GM12878 (cell line): ENCODE measurements at regions not wholly inside any gene's neighbourhood (a gene's known extent, or its start where the extent isn't known, plus 50 kb on each side); places are given as distances from the start of the nearest gene placed in this dataset.

Source experiments
- ATAC-seq: fragments of 200-7000 bp; cut with Tn5 transposase; 3 replicates; pipeline ENCODE4 v1.9.1; 2020; ENCODE audit warnings: mild to moderate bottlenecking, moderate library complexity
- BruUV-seq: library from RNA; stranded (reverse); fragments of 400-500 nt; replicated peaks from 2 replicates; lab custom pipeline; 2021; lab: Mats Ljungman, UMichigan
- CTCF ChIA-PET: fragments of 300-600 bp; sonication (Branson Sonifier 250); formaldehyde crosslinking; extraction: SDS; loops from one replicate; lab custom pipeline; 2021; ENCODE audit warnings: inconsistent platforms; lab: Yijun Ruan, JAX
- POLR2A ChIA-PET: fragments of 350-600 bp; formaldehyde crosslinking; extraction: SDS; loops from one replicate; lab custom pipeline; 2021; ENCODE audit warnings: inconsistent platforms; lab: Charles Lee
- RAD21 ChIA-PET: fragments of 300-600 bp; sonication (Branson Sonifier 250); formaldehyde crosslinking; loops from one replicate; lab custom pipeline; 2023; ENCODE audit warnings: antibody characterized with exemption; ENCODE audit not compliant: unreplicated experiment; lab: Charles Lee
- SMC1A ChIA-PET: fragments of 300-600 bp; sonication (Branson Sonifier 250); formaldehyde crosslinking; loops from one replicate; lab custom pipeline; 2023; ENCODE audit not compliant: unreplicated experiment, uncharacterized antibody; lab: Charles Lee
- DNase-seq: peaks from one replicate; pipeline ENCODE4 v3.0.0-alpha.2; 2011; ENCODE audit warnings: low read depth, low spot score
- FAIRE-seq: peaks from 3 replicates; lab custom pipeline; 2011; peaks lifted over from hg19 to GRCh38; lab: Jason Lieb, UNC
- H2AFZ ChIP-seq: 2 replicates; pipeline ENCODE4 v1.6.0; 2011; ENCODE audit warnings: low read depth, low read length, control low read depth; ENCODE audit not compliant: control insufficient read depth
- H3K27ac ChIP-seq: 2 replicates; pipeline ENCODE4 v1.5.1; 2011; ENCODE audit warnings: control low read depth; ENCODE audit not compliant: control insufficient read depth, insufficient read depth
- H3K27me3 ChIP-seq, 2 experiments: replicated peaks in 1 of 2; 2 replicates each; pipeline versions ENCODE4 v1.6.0 to v1.6.1; 2011; ENCODE audit warnings: low read length in 1 of 2; ENCODE audit not compliant: control insufficient read depth in 2 of 2, insufficient read depth in 2 of 2
- H3K36me3 ChIP-seq, 2 experiments: 2 replicates each; pipeline ENCODE4 v1.5.1; 2011; ENCODE audit warnings: low read length in 1 of 2; ENCODE audit not compliant: control insufficient read depth in 2 of 2, insufficient read depth in 2 of 2
- H3K4me1 ChIP-seq: 2 replicates; pipeline ENCODE4 v1.6.1; 2011; ENCODE audit warnings: mild to moderate bottlenecking, low read length, moderate library complexity, mixed read lengths; ENCODE audit not compliant: control insufficient read depth, insufficient read depth
- H3K4me2 ChIP-seq: 2 replicates; pipeline ENCODE4 v1.6.0; 2011; ENCODE audit warnings: control low read depth; ENCODE audit not compliant: control insufficient read depth, insufficient read depth
- H3K4me3 ChIP-seq: fragments of 200-600 bp; sonication (generic); 2 replicates; pipeline ENCODE4 v1.5.1; 2016
- H3K79me2 ChIP-seq: 2 replicates; pipeline ENCODE4 v1.6.0; 2011; ENCODE audit warnings: low read length; ENCODE audit not compliant: control insufficient read depth, insufficient read depth
- H3K9ac ChIP-seq: 2 replicates; pipeline ENCODE4 v1.8.0; 2011; ENCODE audit warnings: low read length, control low read depth, mixed read lengths; ENCODE audit not compliant: control insufficient read depth, insufficient read depth
- H3K9me3 ChIP-seq: replicated peaks from 3 replicates; pipeline ENCODE4 v1.5.1; 2011; ENCODE audit warnings: mild to moderate bottlenecking, low read length; ENCODE audit not compliant: control insufficient read depth, insufficient read depth
- H4K20me1 ChIP-seq: 2 replicates; pipeline ENCODE4 v1.6.0; 2011; ENCODE audit not compliant: control insufficient read depth, insufficient read depth
- BACH1 ChIP-seq: fragments of 450-650 bp; IDR thresholded peaks from 2 replicates; pipeline ENCODE4 v1.6.1; 2017; ENCODE audit warnings: mild to moderate bottlenecking, borderline replicate concordance
- CBX5 ChIP-seq: sonication (generic); IDR thresholded peaks from 2 replicates; pipeline ENCODE4 v1.6.1; 2016; ENCODE audit warnings: low read depth, moderate library complexity, mild to moderate bottlenecking, inconsistent platforms
- CREM ChIP-seq: IDR thresholded peaks from 2 replicates; pipeline ENCODE4 v1.6.1; 2014; ENCODE audit warnings: antibody characterized with exemption, low read depth
- E2F4 ChIP-seq: IDR thresholded peaks from 2 replicates; pipeline ENCODE4 v1.6.1; 2012; ENCODE audit warnings: low read depth, low read length, improper control_type of control experiment
- FOS ChIP-seq: IDR thresholded peaks from 3 replicates; pipeline ENCODE4 v1.6.1; 2011; ENCODE audit warnings: borderline replicate concordance; ENCODE audit not compliant: insufficient read length; ENCODE audit errors: extremely low read depth
- HDAC6 ChIP-seq: fragments of 200-600 bp; sonication (generic); IDR thresholded peaks from one replicate; pipeline ENCODE4 v1.8.0; 2017; ENCODE audit warnings: antibody characterized with exemption; ENCODE audit not compliant: unreplicated experiment
- IRF3 ChIP-seq: fragments of 450-650 bp; IDR thresholded peaks from 2 replicates; pipeline ENCODE4 v1.6.1; 2014; ENCODE audit warnings: mild to moderate bottlenecking
- IRF5 ChIP-seq: fragments of 450-650 bp; IDR thresholded peaks from 2 replicates; pipeline ENCODE4 v1.6.1; 2017; ENCODE audit warnings: borderline replicate concordance
- KLF5 ChIP-seq: fragments of 450-650 bp; IDR thresholded peaks from 2 replicates; pipeline ENCODE4 v1.6.1; 2014; ENCODE audit warnings: mild to moderate bottlenecking; ENCODE audit not compliant: partially characterized antibody
- MTA2 ChIP-seq: fragments of 450-650 bp; IDR thresholded peaks from 2 replicates; pipeline ENCODE4 v1.6.1; 2016; ENCODE audit warnings: low read depth, mild to moderate bottlenecking, moderate library complexity
- NFIC ChIP-seq: IDR thresholded peaks from 2 replicates; pipeline ENCODE4 v1.6.1; 2012; ENCODE audit warnings: low read depth, mild to moderate bottlenecking, inconsistent platforms, low read length, moderate library complexity
- NR2C2 ChIP-seq: IDR thresholded peaks from 2 replicates; pipeline ENCODE4 v1.6.1; 2011; ENCODE audit warnings: borderline replicate concordance, low read depth; ENCODE audit not compliant: control insufficient read depth, insufficient read length
- PAX8 ChIP-seq: fragments of 450-650 bp; IDR thresholded peaks from 2 replicates; pipeline ENCODE4 v1.6.1; 2017; ENCODE audit warnings: mild to moderate bottlenecking, moderate library complexity
- POLR2AphosphoS5 ChIP-seq: IDR thresholded peaks from 2 replicates; pipeline ENCODE4 v1.6.1; 2011; ENCODE audit warnings: mild to moderate bottlenecking, low read length, inconsistent platforms
- POU2F2 ChIP-seq: IDR thresholded peaks from 3 replicates; pipeline ENCODE4 v1.6.1; 2011; ENCODE audit warnings: low read depth, mild to moderate bottlenecking, low read length, borderline replicate concordance
- SMAD5 ChIP-seq: IDR thresholded peaks from 2 replicates; pipeline ENCODE4 v1.6.1; 2016; ENCODE audit warnings: antibody characterized with exemption, low read depth
- SUPT20H ChIP-seq: IDR thresholded peaks from 2 replicates; pipeline ENCODE4 v1.6.1; 2011; ENCODE audit warnings: low read depth, mild to moderate bottlenecking, low read length, moderate library complexity, borderline replicate concordance; ENCODE audit not compliant: control insufficient read depth
- TARDBP ChIP-seq: IDR thresholded peaks from 2 replicates; pipeline ENCODE4 v1.6.1; 2016; ENCODE audit warnings: borderline replicate concordance
- ZBTB33 ChIP-seq: fragments of 450-650 bp; IDR thresholded peaks from 2 replicates; pipeline ENCODE4 v1.6.1; 2017; ENCODE audit warnings: mild to moderate bottlenecking
- ZNF207 ChIP-seq: fragments of 450-650 bp; IDR thresholded peaks from 2 replicates; pipeline ENCODE4 v1.6.1; 2014; ENCODE audit warnings: antibody characterized with exemption, mild to moderate bottlenecking, borderline replicate concordance
- ZNF217 ChIP-seq: fragments of 450-650 bp; IDR thresholded peaks from 2 replicates; pipeline ENCODE4 v1.6.1; 2017; ENCODE audit warnings: antibody characterized with exemption, mild to moderate bottlenecking
- ZSCAN29 ChIP-seq: fragments of 450-650 bp; IDR thresholded peaks from 2 replicates; pipeline ENCODE4 v1.6.1; 2017; ENCODE audit warnings: mild to moderate bottlenecking, moderate library complexity
- WGBS: methylation state at CpG from one replicate; pipeline ENCODE4 v1.1.6; 2016; ENCODE audit warnings: low lambda C conversion rate; ENCODE audit not compliant: insufficient replicate concordance, insufficient coverage; ENCODE audit errors: missing lambda C conversion rate; 5-methylcytosine and 5-hydroxymethylcytosine counted together
- in situ Hi-C: fragments of 300-500 bp; cut with MboI; formaldehyde crosslinking; loops from 9 replicates; pipeline ENCODE4 v1.14.3; 2018; ENCODE audit warnings: mixed read lengths
- intact Hi-C: fragments of 100-400 bp; cut with micrococcal nuclease; formaldehyde crosslinking; loops from one replicate; pipeline ENCODE4 v1.14.2; 2022; ENCODE audit not compliant: unreplicated experiment

- TF ChIP-seq IRF5 (no peak), ZSCAN29 (no peak), CBX5 (no peak), SMAD5 (no peak), BACH1 (no peak), POLR2AphosphoS5 (no peak), PAX8 (no peak), TARDBP (no peak), HDAC6 (no peak), ZNF217 (no peak), ZNF207 (no peak)
- TF ChIP-seq, all 136 proteins: peak for 0
These were observed 238.6 kb upstream of the CRY1 start (continued) for GRCh38 chr12:107331912-107332311.

- no peaks in the 10 kb centered on the region for H3K79me2 ChIP-seq
- H3K27me3 ChIP-seq = peaks cover 4 to 9% of the 10 kb centered on the region in 2 experiments
- H3K4me3 ChIP-seq = no peak overlapping the region
- no peak overlapping the region for H3K4me2 ChIP-seq
- ChIA-PET CTCF (interaction anchor here (1.8 kb wide), 1 partner anchor 201 kb away, joined by 4 read pairs; no protein-coding TSS in a partner anchor), RAD21 (no interaction called here), SMC1A (no interaction called here), POLR2A (no interaction called here)
- no peaks in the 10 kb centered on the region for H4K20me1 ChIP-seq
- ATAC-seq (no peak), DNase-seq (no peak), FAIRE-seq (no peak)
- H3K27ac ChIP-seq = no peak overlapping the region
- H3K9me3 ChIP-seq = no peaks in the 10 kb centered on the region; the same call in 2 of the 3 replicates
- in situ Hi-C loops = no loop called here
- no peak overlapping the region for H2AFZ ChIP-seq
- WGBS = 0% methylated on average over 4 of the region's 4 CpGs
- intact Hi-C loops = no loop called here
- BruUV-seq = no TSS peak
- H3K9ac ChIP-seq = no peak overlapping the region
- H3K36me3 ChIP-seq = no peaks in the 10 kb centered on the region
- H3K4me1 ChIP-seq = no peaks in the 10 kb centered on the region
- TF ChIP-seq IRF3 (no peak), FOS (no peak), E2F4 (no peak), POU2F2 (no peak), NR2C2 (no peak), ZBTB33 (no peak), KLF5 (no peak), NFIC (no peak), SUPT20H (no peak), MTA2 (no peak), CREM (no peak)
These were observed 239.4 kb upstream of the CRY1 start for GRCh38 chr12:107332743-107333142.
